Stimulated activated CD4-positive, alpha-beta T cell treated with anti-CD3 and anti-CD28 coated beads, TNF-alpha, amount 100 ng/mL, for 4 hours (primary cell): ENCODE measurements at regions not wholly inside any gene's neighbourhood (a gene's known extent, or its start where the extent isn't known, plus 50 kb on each side); places are given as distances from the start of the nearest gene placed in this dataset.

ENCODE experiments used
- DNase-seq, 3 experiments: peaks; one replicate each; pipeline ENCODE4 v3.0.0-alpha.2; 2020; ENCODE audit warnings: low read depth in 3 of 3

DNA sequence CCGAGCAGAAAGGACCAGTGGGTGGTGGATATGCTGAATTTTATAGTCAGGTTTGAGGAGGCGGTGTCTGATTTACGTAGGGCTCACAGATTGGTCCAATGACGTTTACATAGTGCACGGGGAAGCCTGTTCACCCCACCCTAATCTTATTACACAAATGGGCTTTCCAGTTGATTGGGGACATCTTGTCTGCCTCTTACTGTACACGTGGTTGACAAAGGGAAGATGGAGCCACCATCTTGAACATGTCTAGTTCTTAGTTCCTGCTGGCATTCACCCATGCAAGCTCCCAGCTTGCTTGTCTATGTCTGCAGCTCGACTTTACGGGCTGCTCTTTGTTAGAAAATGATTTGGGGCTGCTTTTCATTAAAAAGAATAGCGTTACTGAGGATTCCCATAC is 332.0 kb upstream of the SLCO3A1 start:
- no peak for DNase-seq

DNA sequence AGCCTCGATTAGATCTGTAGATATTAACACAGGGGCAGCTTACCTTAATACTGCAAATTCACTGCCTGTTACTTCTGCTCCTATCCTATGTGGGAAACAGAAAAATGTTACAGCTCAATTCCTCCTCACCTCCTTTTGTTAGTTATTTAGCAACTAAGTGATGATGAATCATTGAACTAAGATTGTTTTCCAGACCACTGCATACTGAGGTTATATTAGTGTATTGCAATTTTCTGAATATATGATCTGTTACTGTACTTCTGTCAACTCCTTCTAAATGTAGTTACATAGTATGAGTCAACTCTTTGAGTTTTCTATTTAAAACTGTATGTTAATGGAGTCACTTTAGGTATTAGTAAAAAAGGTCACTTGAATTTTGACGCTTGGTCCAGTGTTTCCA is 331.5 kb upstream of the SLCO3A1 start:
- DNase-seq, result no peak

DNA sequence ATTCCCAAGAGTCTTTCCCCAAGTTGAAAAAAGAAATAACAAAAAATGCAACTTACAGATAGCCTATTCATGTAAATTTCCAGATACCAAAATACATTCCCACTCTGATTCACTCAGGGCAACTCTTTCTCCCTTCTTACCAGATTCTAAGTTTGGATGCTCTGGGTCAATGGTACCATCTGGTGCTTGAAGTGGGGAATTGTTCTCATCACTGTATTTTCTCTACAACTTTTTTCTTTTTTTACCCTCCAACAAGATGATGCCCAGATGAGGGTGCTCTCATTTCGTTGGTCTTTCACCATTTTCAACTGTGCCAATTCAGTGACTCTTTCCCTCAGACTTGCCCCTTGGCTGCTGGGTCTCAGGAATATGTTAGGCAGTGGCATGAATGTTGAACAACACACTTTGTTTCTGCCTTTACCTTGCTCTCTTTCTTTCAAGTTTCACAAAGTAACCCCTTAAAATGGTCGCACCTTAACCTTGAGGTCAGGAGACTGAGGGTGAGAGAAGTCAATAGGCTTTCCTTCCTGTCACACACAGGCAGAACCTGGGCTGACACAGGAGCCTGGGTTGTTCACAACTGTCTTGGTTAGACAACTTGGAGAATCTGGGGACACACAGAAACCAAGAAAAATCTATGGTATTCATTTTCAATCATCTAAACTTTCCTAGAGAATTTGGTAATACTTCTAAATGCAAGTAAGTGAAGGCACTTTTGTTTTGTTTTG is 330.7 kb upstream of the SLCO3A1 start:
- DNase-seq, result no peak

DNA sequence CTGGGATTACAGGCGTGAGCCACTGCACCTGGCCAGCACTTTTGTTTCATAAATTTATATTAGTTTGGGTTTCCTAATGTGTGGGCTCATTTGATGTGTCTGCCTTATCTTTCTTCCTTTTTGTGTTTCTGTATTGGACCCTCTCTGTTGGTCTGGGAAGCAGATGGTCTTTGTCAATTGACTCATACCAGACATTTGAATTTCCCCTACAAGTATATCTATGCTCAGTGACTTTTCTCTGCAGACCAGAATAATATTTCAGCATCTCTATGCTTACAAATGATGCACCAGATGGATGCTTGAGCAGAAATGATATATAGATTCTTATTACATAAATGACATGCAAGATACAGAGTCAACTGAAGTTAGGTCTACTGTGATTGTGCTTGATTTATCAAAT is 329.9 kb upstream of the SLCO3A1 start:
- no peak for DNase-seq

DNA sequence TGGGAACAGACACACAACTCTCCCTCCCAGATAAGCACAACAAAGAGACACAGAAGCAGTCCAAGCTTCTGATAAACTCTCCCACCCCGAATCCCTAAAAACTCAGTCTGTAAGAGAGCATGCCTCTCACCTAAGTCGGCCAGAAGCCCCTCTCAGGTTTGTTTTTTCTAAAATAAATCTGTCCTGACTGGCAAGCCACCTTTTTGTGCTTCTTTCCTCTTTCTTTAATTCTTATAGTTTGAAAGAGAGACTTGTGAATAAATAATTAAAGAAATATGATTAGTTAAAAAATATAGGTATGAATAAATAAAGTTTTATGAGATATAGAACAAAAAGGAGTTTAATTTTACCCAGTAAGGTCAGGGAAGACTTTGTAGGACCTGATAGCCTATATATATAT is 329.0 kb upstream of the SLCO3A1 start:
- DNase-seq, result no peak

DNA sequence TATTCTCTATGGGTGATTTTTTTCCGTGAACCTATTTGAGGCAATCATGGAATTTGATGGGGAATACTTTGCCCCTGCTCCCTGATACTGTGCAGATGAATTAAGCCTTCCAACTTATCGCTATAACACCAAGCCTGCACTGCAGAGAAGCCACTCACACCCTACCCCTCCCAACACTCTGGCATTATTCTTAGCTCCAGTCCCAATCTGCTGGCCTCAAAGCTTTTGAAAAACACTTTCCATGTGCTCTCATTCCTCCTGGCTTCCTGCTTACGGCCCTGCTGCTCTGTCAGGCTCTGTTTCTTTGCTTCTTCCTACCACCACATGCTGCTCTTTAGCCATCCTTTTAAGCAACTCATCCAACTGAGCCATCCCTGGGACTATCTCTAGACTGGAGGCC is 327.8 kb upstream of the SLCO3A1 start:
- no peak for DNase-seq

DNA sequence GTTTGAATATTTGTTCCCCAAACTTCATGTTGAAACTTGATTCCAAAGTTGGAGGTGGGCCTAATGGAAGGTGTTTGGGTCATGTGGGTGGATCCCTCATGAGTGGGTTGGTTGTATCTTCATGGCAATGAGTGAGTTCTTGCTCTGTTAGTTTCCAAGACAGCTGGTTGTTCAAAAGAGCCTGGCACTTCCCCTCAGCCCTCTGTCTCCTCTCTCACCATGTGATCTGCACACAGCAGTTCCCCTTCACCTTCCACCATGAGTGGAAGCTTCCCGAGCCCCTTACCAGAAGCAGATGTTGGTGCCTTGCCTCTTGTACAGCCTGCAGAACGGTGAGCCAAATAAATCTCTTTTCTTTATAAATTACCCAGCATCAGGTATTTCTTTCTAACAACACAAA is 327.1 kb upstream of the SLCO3A1 start:
- no peak for DNase-seq

DNA sequence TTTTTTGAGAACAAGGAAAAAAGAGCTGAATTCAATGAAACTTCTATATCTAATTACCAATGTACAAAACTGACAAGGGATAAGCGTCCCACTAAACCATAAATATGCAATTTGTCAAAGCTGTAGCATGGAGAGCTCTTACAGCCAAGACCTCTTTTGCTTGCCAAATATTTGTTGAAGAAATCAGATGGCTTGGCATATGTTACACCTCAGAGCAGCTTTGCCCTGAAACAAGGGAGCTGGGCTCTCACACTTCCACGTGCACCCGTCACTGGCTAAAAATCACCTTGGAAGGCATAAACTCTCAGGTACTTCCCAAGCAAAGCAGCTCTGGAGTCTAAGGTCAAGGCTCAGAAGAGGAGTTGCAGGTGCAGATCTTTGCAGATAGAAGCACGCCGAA is 324.7 kb upstream of the SLCO3A1 start:
- no peak for DNase-seq

DNA sequence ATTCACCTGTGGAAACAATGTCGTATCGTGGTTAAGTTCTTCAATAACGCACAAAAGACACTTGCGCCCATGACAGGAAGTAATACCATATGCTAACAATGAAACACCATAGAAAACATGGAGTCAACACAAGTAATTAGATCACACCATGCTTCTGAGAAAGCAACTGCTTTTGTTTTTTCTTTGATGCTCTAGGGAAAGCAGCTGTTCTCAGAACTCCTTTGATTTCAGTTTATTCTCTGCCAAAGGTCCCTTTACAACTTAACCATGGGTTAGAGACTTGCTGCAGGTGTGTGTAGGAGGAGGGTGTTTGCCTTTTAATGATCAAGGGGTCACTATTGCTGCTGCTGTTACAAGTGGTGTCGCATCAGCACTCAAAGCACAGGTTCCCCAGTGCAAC is 324.0 kb upstream of the SLCO3A1 start:
- no peak for DNase-seq

DNA sequence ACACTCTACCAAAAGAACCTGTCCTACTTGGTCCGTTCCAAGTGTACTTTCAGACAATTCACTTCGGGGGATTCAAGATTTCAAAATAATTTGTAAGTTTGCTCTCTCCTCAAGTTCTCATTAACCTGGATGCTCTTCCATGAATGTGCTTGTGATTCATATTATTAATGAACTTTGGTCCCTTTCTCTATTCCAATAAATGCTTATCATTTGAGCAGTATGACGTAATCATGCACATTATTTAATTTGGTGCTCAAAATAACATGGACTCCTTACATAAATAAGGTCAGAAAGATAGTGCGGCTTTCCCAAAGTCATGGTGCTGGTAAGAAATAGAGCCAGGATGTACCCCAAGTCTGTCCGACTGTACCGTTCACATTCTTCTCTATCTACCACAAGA is 323.2 kb upstream of the SLCO3A1 start:
- no peak for DNase-seq

DNA sequence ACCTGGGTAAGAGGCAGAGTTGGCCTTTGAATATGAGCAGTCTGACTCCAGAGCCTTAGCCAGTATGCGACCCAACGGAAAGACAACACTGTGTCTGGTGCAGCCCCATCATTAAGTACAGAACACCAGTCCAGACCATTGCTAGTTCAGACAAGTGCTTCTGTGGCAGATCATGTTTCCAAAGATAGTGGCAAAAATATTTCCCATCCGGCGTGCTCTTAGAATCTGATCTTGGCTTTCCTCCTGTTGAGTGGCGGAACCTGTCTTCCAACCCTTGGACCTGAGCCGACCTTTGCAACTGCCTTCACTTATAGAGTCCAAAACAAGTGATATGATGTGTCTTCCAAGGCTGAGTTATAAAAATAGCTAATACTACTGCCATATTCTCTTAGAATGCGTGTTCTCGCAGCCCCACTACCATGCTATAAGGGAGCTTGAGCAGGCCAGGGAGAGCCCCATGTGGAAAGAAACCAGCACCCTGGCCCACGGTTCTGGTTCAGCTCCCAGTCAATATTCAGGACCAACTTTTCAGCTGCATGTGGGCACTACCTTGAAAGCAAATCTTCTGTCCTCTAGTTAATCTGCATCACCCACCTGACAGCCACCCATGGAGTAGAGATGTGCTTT is 322.4 kb upstream of the SLCO3A1 start:
- DNase-seq, result no peak

DNA sequence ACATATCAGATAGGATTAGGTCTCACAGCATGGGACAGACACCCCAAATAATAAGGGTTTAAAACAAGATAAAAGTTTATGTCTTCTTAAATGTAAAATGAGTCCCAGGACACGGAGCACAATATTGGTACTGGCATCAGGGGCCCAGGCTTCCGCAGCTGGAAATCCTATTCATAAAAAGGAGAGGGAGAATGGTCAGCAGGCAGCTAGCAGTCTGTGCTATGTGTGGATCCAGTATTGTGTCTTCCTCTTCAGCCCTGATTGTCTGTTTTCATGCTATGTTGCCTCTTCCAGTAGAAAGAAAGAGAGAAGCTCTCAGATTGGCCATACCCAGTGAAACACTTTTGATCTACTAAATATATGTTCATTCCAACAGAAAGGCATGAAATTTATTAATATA is 319.3 kb upstream of the SLCO3A1 start:
- no peak for DNase-seq

DNA sequence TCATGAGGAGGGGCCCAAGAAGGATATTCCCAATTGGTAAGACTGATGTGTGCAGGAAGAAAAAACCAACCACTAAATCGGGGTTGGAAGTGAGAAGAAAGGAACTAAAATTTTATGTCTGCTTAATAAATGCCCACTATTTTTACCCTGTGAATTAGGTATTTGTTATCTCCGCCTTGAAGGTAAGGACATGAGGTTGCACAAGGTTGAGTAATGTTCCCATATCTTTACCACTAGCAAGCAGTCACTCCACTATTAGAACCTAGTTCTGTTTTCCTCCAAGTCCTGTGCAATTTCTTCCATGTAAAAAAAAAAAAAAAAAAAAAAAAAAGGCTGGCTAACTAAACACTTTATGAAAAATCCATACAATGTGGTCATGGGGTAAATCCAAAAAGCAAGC is 318.5 kb upstream of the SLCO3A1 start:
- DNase-seq, result no peak

DNA sequence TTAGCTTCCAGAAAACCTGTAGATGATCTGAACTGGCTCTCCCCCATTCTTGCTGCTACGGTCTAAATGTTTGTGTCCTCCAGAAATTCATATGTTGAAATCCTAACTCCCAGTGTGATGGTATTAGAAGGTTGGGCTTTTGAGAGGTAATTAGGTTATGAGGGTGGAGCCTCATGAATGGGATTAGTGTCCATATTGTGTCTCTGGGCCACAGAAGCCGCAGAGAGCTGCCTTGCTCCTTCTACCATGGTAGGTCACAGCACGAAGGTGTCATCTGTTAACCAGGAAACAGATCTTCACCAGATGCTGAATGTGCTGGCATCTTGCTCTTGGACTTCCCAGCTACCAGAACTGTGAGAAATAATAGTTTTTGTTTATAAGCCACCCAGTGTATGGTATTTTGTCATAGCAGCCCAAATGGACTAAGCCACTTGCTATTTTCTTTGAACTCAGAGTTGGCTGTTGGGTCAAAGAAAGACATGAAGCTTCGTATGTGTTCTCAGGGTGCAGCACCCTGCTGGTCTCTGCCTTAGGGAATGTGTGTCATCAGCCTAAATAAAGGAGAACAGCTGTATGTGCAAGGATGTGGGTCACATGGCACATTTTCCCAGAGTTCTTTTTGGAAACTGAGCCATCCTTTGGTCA is 317.5 kb upstream of the SLCO3A1 start:
- DNase-seq, result no peak

DNA sequence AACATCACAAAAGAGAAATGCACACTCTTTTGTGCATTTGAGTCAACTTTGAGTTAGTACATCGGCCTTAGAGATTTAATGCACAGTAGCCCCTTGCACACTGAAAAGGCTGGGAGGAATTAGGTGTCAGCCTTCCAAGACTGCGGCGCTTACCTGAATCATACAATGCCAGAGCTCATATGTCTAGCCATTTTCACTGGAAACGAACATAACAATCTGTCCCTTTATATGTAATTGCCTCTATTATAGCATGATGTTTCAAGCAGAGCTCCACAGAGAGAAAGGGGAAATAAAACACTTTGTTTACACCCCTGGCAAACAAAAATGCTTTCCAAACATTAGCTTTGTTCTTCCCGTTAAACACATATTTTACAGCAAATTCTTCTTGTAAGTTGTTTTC is 315.7 kb upstream of the SLCO3A1 start:
- DNase-seq, result no peak

DNA sequence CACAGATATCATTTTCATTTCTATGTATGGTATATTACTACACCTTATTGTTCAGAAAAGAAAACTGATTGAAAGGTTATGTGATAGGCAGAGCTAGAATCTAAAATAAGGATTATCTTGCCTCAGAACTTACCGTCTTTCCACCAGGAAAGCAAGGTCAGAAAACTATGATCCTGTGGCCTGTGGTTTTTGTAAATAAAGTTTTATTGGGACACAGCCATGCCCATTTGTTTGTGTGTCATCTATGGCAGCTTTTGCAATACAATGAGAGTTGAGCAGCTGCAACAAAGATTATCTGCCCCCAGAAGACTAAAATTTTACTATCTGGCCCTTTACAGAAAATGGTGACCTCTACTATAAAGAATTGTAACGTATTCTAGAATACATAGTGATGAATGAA is 314.7 kb upstream of the SLCO3A1 start:
- no peak for DNase-seq

DNA sequence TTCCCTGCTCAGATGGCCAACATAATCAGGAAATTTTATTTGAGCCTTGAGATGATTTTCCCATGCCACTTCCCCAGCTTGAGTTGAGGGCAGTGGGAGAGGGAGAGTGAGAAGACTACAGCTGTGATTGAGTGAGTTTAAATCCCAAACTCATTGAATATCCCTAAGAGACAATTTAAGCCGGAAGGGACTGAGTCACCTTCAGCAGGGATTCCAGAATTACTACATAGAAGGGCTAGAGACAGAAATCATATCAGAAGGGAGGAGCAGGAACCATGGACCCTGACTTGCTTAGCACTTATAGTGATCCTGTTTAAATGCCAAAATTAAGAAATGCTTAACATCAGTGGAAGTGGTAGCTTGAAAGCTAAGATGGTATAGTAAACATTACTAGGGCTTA is 312.2 kb upstream of the SLCO3A1 start:
- DNase-seq, result no peak

DNA sequence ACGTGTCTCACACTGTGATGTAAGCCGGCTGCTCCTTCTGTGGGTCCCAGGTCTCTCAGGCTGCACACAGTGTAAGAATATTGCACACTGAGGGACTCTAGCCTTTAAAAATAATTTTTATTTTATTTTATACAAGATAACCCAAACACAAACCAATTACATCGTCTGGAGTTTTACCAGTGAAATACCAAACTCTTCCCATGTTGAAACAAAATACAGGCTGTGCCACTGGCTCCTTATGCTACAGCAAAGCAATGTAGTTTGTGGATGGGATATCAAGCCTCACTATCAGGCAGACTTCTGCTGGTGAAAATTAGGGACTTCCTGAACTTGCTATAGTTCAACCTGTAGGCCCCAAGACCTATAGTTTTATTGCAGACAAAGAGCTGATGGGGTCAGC is 311.3 kb upstream of the SLCO3A1 start:
- no peak for DNase-seq

DNA sequence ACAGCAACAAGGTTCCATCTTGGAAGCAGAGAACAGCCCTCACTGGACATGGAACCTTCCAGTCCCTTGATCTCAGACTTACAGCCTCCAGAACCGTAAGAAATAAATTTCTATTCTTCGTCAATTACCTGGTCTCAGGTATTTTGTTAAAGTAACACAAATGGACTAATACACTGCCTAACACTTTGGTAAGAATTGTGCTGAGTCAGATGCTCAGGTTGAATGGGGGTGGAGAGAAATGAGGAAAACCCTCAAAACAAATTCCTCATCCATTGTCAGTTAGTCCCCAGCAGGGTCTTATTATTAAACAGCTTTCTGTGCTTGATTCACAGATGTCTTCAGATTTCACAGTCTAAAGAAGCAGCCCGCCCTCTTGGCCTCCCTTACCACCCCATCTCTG is 306.2 kb upstream of the SLCO3A1 start:
- DNase-seq, result no peak

DNA sequence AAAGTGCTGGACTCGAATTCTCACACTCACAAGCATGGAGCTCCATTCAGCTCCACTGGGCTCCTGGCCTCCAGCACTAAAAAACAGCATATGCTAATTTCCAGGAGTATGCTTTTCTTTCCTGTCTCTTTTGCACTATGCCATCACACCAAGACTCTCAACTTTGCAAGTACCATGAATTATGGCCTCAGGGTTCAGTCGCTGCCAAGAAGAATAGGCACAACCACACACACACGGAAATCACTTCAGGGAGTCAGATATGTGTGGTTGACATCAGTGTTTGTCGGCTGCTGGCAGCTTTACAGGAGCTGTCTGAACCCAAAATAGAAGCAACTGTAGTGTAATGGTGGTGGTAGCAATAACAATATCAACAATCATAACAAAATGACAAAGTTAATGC is 305.0 kb upstream of the SLCO3A1 start:
- no peak for DNase-seq

DNA sequence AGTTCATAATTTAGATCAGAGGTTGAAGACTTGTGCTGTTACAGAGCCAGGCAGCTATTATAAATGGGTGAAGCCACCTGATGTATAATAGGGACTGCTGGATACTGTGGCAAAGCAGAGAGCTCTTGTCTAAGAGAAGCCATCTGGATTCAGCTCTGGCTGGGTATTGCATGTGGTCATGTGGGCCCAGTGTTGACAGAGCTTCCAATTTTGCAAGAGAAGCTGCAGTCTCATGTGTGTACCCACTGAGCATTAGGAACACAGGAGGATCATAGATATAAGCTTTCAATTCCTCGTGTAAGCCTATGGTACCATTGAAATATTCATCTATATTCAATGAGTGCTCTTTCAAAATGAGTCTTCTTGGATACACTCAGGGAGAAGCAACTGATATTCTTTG is 303.9 kb upstream of the SLCO3A1 start:
- no peak for DNase-seq

DNA sequence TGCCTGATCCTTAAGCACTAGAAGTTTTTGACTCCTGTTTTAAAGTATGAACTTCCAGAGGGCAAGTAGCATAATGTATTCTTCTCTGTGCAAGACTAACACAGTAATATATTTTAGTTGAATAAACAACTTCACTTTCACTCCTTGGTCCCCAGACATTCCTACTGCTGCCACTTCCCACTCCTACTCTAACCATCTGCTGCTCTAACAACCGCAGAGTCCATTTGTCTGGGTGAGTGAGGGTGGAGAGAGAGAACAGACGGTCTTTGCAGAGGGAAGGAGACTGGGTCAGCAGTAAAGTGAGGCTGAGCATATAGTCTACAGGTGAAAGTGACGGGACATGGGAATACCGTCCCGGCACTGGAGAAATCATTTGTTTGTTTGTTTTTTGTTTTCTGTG is 301.0 kb upstream of the SLCO3A1 start:
- no peak for DNase-seq

DNA sequence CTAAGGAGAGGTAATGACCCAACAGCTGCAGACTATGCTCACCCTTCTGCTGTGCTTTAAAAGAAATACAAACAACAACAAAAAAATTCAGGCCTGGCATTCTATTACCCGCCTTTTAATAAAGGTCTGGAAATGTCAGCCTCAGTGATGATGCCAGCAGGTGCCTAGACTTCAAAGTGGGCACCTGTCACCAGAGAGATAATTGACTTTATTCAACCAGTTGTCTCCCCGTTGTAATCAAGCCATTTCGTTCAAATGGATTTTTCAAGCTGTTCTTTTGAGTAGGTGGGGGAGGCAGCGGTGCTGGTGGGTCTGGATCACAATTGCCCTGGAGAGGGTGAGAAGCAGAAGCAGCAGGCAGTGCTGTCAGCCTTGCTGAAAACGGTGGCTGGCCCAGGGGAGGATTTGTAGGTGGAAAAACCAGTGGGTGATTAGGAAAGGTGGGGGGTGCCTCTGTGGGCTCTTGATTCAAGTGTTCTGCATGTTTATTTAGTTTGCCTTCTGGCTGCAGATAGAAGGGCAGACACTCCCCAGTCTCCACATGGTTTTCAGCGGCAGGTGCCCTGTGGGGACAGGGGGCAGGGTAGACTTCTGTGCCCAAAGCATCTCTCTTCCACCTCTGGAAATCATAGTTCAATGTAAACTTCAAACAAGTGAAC is 300.2 kb upstream of the SLCO3A1 start:
- DNase-seq, result no peak
